Type B pancreatic cell (in vitro differentiated cells): ENCODE measurements at regions not wholly inside any gene's neighbourhood (a gene's known extent, or its start where the extent isn't known, plus 50 kb on each side); places are given as distances from the start of the nearest gene placed in this dataset.

Source experiments
- DNase-seq: peaks from one replicate; pipeline ENCODE4 v3.0.0; 2021; ENCODE audit warnings: mixed read lengths; ENCODE audit not compliant: unreplicated experiment; ENCODE audit errors: extremely low spot score
- H3K27ac Mint-ChIP-seq: 2 replicates; pipeline ENCODE4 v1.8.0; 2021; ENCODE audit warnings: mild to moderate bottlenecking, mixed read lengths
- H3K27me3 Mint-ChIP-seq: 2 replicates; pipeline ENCODE4 v1.8.0; 2021; ENCODE audit warnings: mixed read lengths
- H3K36me3 Mint-ChIP-seq: 2 replicates; pipeline ENCODE4 v1.8.0; 2021; ENCODE audit warnings: mixed read lengths
- H3K4me1 Mint-ChIP-seq: one replicate; pipeline ENCODE4 v1.8.0; 2021; ENCODE audit warnings: mixed read lengths; ENCODE audit not compliant: unreplicated experiment
- H3K4me3 Mint-ChIP-seq: 2 replicates; pipeline ENCODE4 v1.8.0; 2021; ENCODE audit warnings: mild to moderate bottlenecking, mixed read lengths
- H3K9me3 Mint-ChIP-seq: 2 replicates; pipeline ENCODE4 v1.8.0; 2021; ENCODE audit warnings: mixed read lengths
- CTCF ChIP-seq: fragments of 200-600 bp; sonication (generic); conservative IDR thresholded peaks from 2 replicates; pipeline ENCODE4 v1.5.0; 2021; ENCODE audit warnings: antibody characterized with exemption, mild to moderate bottlenecking

DNA sequence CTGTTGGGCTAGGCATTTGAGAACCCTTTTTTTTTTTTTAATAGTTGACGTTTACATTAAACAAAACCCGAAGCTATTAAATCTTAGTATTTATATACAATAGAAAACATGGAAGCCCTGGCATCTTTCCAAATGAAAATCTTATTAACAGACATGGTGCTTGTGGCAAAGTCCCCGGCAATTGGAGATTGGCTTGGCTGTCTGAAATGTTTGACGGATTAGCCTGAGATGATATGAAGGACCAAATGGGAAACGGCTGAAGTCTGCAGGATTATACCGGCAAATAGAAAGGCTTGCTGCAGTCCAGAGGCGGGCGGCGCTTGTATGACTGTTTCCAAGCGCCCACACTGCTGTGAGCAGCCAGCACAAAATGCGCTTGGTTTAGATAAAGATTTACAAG, 105.6 kb downstream of the BUB3 start:
- no peak overlapping the region for H3K27ac Mint-ChIP-seq
- H3K9me3 Mint-ChIP-seq: no peaks in the 10 kb centered on the region
- TF ChIP-seq CTCF: no peak
- H3K4me3 Mint-ChIP-seq: no peak overlapping the region
- peaks cover 8% of the 10 kb centered on the region for H3K4me1 Mint-ChIP-seq
- H3K27me3 Mint-ChIP-seq: peaks cover 38% of the 10 kb centered on the region
- no peaks in the 10 kb centered on the region for H3K36me3 Mint-ChIP-seq
- DNase-seq: no peak

- Mint-ChIP-seq H3K4me1 (peaks cover 8% of the 10 kb centered on the region), H3K9me3 (no peaks in the 10 kb centered on the region), H3K36me3 (no peaks in the 10 kb centered on the region), H3K4me3 (no peak overlapping the region), H3K27me3 (peaks cover 44% of the 10 kb centered on the region), H3K27ac (no peak overlapping the region)
- no peak for DNase-seq
- TF ChIP-seq CTCF: no peak
Observed at GRCh38 chr10:123262456-123262855, 108.3 kb downstream of the BUB3 start.

DNA sequence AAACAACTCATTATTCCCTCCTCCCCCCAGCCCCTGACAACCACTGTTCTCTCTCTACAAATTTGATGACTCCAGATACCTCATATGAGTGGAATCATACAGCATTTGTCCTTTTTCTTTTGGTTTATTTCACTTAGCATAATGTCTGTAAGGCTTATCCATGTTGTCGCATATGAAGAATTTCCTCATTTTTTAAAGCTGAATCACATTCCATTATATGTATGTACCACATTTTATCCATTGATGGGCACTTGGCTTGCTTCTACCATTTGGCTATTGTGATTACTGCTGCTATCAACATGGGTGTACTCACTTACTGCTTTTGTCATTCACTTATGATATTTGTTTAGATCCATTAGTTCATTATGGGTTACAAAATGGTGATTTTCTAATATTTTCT, 112.8 kb downstream of the BUB3 start:
- Mint-ChIP-seq H3K27me3 (peaks cover 26% of the 10 kb centered on the region), H3K9me3 (no peaks in the 10 kb centered on the region), H3K36me3 (no peaks in the 10 kb centered on the region), H3K4me1 (peaks cover 13% of the 10 kb centered on the region), H3K4me3 (no peak overlapping the region), H3K27ac (no peak overlapping the region)
- no peak for DNase-seq
- no peak for TF ChIP-seq CTCF

- no peak for DNase-seq
- H3K27ac Mint-ChIP-seq: no peak overlapping the region
- H3K4me3 Mint-ChIP-seq: no peak overlapping the region
Observed at GRCh38 chr10:123269017-123269552, 114.9 kb downstream of the BUB3 start.

GRCh38 chr10:123269675-123270074, 115.5 kb downstream of the BUB3 start:
- TF ChIP-seq CTCF: no peak
- no peak for DNase-seq
- H3K4me1 Mint-ChIP-seq: peaks cover 13% of the 10 kb centered on the region
- H3K27ac Mint-ChIP-seq: no peak overlapping the region
- H3K27me3 Mint-ChIP-seq: peaks cover 51% of the 10 kb centered on the region
- no peak overlapping the region for H3K4me3 Mint-ChIP-seq
- no peaks in the 10 kb centered on the region for H3K36me3 Mint-ChIP-seq
- H3K9me3 Mint-ChIP-seq: no peaks in the 10 kb centered on the region

More at GRCh38 chr10:123269017-123269552, 114.9 kb downstream of the BUB3 start:
- no peak for TF ChIP-seq CTCF
- peaks cover 45% of the 10 kb centered on the region for H3K27me3 Mint-ChIP-seq
- no peaks in the 10 kb centered on the region for H3K9me3 Mint-ChIP-seq
- H3K36me3 Mint-ChIP-seq: no peaks in the 10 kb centered on the region
- peaks cover 7% of the 10 kb centered on the region for H3K4me1 Mint-ChIP-seq

DNA sequence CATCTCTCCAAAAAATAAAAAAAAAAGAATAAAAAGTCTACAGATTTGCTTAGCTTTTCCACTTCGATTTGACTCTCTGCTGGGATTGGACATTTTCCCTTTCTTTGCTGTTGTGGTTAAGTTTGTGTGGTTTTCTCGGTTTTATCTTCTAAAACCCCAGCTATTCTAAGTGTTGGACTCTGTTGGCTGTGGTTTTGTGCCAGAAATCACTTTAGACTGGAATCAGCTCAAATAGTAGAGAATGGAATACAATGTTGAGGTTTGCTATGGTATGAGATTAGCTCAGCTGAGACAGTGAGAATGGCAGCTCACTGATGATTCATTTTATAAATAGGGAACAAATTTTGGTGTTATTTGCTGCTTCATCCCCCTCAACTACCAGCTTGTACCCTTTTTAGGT, 116.0 kb downstream of the BUB3 start:
- Mint-ChIP-seq H3K36me3 (no peaks in the 10 kb centered on the region), H3K27me3 (peaks cover 57% of the 10 kb centered on the region), H3K9me3 (no peaks in the 10 kb centered on the region), H3K4me3 (no peak overlapping the region), H3K27ac (no peak overlapping the region), H3K4me1 (peaks cover 14% of the 10 kb centered on the region)
- TF ChIP-seq CTCF: no peak
- DNase-seq: no peak
